HTR-8/SVneo (cell line): ENCODE measurements at regions not wholly inside any gene's neighbourhood (a gene's known extent, or its start where the extent isn't known, plus 50 kb on each side); places are given as distances from the start of the nearest gene placed in this dataset.

Experiments
- DNase-seq: peaks from one replicate; pipeline ENCODE4 v3.0.0; 2011; ENCODE audit warnings: low spot score, mixed read lengths; ENCODE audit not compliant: insufficient read length
- FAIRE-seq: peaks from 2 replicates; lab custom pipeline; 2011; peaks lifted over from hg19 to GRCh38; lab: Jason Lieb, UNC

DNA sequence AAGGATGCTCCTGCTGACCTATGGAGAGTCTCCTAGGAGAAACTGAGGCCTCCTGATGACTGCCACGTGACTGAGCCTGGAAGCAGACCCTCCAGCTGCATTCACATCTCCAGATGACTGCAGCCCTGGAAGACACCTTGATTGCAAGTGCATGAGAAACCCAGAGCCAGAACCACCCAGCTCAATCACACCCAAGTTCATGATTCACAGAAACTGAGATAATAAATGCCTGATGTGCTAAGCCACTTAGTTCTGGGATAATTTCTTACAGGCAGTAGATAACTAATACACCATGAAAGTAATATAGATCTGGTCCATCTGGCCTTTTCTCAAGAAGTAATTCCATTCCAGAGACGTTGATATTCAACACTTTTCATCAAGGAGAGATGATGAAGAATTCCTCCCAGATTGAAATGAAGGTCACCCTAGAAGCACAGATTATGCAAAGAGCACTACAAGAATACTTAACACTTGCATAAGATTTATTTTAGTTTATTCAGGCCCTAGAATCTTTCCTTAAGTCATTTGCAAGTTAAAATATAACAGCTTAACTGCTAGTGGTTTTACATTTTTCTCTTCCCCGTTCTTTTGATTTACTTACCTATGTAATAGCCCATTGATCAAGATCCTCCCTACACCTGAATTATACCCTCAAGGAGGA is 208.2 kb upstream of the INHBA start:
- FAIRE-seq (no peak), DNase-seq (no peak)

- FAIRE-seq (no peak), DNase-seq (no peak)
These were observed 204.6 kb upstream of the INHBA start for GRCh38 chr7:41907444-41907843.

- FAIRE-seq = no peak
- DNase-seq = no peak
These were observed 197.6 kb upstream of the INHBA start for GRCh38 chr7:41900532-41900931.

DNA sequence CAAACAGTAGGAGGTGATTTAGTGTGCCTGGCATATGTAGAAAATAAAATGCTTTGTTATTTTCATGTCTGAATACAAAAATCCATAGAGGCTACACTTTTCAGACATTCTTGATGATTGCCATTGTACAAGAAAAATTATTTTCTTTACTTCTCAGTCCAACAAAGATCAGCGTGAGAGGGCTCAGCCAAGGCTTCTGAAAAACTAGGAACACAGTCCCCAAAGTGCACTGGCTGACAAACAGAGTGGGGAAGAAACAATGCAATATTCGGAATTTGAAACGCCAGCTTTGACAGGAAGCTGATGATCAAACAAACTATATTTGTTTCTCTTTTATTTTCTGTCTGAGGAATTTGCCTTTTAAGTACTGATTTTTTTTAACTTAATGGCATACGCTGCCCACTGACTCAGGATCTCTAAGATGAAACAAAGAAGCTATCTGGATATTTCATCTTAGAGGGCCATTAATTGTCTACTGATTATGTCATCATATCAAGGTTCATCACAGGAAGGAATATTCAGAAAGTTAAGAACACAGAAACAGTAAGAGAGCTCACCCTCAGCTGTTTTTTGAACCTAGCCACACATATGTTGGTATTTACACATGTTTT is 197.0 kb upstream of the INHBA start:
- no peak for DNase-seq
- FAIRE-seq = no peak

GRCh38 chr7:41893656-41894055 is 190.8 kb upstream of the INHBA start:
- FAIRE-seq (no peak), DNase-seq (no peak)

DNA sequence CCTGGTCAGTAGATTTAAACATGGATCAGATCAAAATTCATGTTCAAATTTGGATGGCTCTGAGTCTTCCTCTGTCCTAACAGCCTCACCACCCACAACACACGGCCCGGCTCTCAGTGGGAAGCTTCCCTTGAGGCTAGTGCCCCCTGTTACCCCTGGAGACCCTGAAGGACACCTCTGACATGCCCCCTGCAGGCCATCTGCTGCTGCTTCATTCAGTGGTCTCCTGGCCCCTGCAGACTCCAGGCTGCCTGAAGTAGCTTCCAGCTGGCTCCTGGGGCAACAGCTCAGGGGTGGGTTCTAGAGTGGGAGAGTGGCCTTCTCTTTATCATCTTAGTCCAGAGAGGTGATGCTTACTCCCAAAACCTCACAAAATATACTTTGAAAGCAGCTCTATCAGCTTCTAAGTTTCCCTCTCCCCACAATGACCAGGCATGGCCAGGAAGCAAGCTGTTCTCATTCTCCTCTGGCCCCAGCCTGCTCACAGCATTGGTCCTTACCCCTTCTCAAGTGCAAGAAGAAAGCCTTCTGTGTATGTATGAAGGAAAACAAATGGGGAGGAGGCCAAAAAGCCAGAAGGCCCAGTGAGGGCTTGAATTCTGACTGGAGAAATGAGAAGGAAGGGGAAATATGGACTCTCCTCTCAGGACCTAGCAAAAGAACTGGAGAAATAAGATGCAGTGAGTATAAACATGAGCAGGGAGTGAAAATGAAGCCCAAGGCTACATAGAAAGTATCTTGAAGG is 189.6 kb upstream of the INHBA start:
- DNase-seq (no peak), FAIRE-seq (no peak)

GRCh38 chr7:41891950-41892349 is 189.1 kb upstream of the INHBA start:
- no peak for DNase-seq
- no peak for FAIRE-seq

DNA sequence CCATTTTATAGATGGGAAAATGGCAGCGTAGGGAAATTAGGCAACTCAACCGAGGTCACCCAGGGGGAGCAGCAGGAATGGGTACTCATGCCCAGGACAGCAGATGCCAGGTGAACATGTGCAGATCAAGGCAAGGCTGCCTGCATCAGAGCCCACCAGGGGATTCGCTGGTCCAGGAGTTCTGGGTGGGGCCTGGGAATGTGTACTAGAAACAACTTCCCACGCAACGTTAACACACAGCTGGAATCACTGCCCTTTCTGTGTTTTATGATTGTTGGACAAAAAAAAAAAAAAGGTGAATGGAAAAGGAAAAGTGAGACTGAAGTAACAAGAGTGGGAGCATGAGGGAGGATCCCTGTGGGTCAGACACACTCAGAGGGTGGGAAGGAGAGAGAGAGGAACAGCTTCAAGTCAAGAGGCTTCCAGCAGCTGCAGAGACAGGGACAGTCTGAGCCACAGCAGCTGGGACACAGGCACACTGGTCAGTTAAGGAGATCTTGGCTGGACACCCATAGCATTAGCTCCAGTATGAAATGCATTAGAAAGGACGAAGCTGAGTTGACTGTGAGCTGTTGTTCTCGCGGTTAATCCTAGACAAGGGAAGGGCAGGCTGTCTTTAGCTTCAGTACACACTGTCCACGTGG is 187.9 kb upstream of the INHBA start:
- FAIRE-seq = no peak

DNA sequence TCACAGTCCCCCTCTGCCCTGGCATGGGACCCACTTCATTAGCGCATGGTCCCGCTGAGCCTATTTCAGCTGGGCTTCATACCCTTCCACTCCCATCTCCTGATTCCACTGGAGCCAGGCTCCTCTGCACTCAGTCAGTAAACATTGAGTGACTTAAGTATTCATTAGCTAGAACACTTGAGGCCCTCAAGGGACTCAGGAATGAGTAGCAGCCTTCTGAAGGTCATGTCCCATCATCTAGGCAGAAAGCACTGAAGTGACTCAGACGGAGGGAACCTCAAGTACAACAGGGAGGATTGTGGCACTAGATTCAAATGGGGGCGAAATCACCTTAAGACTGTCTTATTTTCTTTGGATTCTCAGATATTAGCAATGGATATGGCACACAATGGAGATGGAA is 186.6 kb upstream of the INHBA start:
- DNase-seq (no peak), FAIRE-seq (no peak)

More for the DNA sequence above, 187.9 kb upstream of the INHBA start:
- DNase-seq = no peak

DNA sequence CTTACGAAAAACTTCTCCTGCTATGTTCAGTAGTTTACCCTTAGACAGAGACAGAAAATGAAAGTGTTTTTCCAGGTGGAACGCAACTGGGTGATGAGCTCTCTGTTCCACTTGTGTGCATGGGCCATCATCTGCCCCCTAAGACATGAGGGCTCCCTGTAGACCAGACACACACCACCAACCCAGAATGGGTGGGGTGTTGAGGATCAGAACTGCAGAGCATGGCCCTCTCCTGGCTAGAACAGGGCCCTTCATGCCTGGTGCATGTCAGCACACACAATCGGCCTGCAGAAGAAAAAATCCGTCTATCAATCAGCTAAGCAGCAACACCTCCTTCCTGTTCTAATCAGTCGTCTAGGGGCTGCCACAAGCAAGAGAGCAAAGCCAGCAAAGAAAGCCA is 186.2 kb upstream of the INHBA start:
- no peak for FAIRE-seq
- DNase-seq = no peak

DNA sequence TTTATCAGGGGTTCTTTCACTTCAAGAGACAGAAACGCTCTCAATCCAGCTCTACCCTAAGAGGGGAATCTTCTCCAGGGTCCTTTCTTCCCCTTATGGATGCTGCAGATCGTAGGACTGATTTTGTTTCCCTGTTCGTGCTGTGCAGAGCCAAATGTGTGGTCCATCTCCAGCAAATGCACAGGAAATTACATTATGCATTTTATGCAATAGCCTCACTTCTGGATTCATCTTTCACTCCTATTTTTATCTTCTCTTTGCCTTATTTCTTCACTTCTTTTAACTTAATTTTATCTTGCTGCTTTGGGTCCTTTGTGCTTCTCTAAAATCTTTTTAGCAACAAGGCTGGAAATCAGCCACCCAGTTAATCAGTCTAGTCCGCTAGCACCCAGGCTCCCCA is 184.5 kb upstream of the INHBA start:
- FAIRE-seq = no peak
- DNase-seq = no peak

- DNase-seq = no peak
These were observed 184.0 kb upstream of the INHBA start for GRCh38 chr7:41886901-41887311.

DNA sequence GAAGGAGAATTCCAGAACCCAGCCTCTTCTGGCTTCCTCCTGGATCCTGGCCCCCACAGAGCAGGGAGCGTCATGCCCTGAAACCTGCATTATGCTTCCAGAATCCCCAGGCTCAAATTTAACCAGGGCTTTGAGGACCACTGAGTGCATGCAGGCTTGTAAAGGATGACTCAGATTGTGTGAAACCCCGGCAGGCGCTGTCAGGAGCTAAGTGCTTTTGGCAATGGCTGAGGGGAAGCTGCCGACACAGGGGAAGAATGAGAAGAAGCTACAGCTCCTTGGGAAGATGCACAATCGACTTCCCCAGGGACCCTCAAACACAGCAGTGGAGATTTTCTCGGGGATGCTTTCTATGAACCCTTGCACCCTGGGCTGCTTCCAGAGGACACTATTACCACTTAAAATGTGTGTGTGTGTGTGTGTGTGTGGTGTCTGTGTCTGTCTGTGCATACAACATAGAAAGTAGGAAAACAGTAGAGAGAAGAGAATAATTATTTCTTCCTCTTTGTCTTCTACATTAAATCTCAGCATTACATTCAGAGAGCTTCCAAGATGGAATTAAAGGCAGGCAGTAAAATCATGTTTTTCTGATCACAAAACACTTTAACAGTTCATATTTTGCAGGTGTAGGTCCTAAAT is 183.5 kb upstream of the INHBA start:
- DNase-seq (peak; percentile 52), FAIRE-seq (peak; percentile 69)

More at GRCh38 chr7:41886901-41887311, 184.0 kb upstream of the INHBA start:
- no peak for FAIRE-seq

- FAIRE-seq (no peak), DNase-seq (no peak)
These were observed 182.9 kb upstream of the INHBA start for GRCh38 chr7:41885748-41886147.

DNA sequence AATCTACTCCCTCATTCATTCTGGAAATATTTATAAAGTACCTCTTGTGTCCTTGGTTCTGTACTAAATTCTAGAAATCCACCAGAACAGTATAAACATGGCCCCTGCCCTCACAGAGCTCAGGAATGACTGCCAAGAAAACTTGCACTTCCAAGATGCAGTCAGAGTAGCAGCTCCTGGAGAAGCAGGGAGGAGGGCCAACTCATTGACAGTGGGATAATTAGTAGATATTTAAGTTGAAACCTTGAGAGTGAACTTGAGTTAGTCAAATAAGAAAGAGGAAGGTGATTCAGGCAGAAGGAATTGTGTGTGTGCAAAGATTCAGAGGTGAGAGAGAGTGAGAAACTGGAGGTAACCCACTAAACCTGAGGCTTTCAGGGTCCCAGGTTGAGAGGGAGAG is 182.2 kb upstream of the INHBA start:
- DNase-seq (no peak), FAIRE-seq (no peak)

GRCh38 chr7:41882745-41883420 is 180.0 kb upstream of the INHBA start:
- no peak for DNase-seq
- FAIRE-seq = no peak

- no peak for DNase-seq
- FAIRE-seq = no peak
These were observed 179.4 kb upstream of the INHBA start for GRCh38 chr7:41882256-41882655.

GRCh38 chr7:41881331-41882130 is 178.6 kb upstream of the INHBA start:
- DNase-seq = no peak
- FAIRE-seq = no peak

DNA sequence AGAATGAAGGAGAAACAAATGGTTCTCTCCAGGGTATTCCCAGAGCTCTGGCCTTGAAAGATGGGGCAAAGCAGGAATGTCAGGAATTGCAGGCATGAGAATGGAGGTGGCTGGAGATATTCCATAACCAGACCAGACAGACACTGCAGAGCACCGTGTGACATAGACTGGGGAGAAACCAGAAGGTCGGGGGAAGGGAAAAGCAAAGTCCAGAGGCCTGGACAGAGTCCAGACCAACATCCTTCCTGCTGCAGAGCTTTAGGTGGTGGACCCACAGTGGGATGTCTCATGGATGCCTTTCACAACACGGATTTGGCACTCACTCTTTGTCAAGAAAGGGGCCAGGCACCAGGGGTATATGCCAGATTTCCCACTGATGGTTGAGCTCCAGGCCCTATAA is 177.2 kb upstream of the INHBA start:
- DNase-seq = peak; percentile 59
- FAIRE-seq = no peak
